NCI-H1417 treated with DMSO at 0.1 percent for 48 hours (cell line): ENCODE measurements at regions not wholly inside any gene's neighbourhood (a gene's known extent, or its start where the extent isn't known, plus 50 kb on each side); places are given as distances from the start of the nearest gene placed in this dataset.

Experiments used
- DNase-seq: peaks from one replicate; lab custom pipeline; 2025; lab: John Stamatoyannopoulos, UW

- no peak for DNase-seq
Observed at GRCh38 chr13:103799028-103799427, 732.8 kb upstream of the SLC10A2 start.

- DNase-seq, result no peak
Observed at GRCh38 chr13:103795892-103796478, 729.8 kb upstream of the SLC10A2 start.

DNA sequence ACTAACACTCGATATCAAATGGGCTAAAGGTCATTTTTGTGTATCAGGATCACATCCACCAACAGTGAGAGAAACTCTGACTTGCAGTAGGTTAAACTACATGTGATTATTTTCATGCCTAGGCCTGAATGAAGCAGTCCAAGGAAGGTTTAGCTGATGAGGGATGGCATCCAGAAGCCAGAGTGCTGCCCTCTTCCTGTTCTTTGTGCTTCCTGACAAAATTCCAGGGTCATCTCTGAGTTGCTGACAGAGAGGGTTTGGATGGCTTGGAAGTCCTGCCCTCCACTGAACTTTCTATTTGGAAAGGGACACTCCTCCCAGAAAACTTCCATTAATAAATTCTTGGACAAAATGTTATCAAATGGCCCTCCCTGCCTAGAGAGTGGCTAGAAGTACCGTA, 728.3 kb upstream of the SLC10A2 start:
- DNase-seq, result no peak

DNA sequence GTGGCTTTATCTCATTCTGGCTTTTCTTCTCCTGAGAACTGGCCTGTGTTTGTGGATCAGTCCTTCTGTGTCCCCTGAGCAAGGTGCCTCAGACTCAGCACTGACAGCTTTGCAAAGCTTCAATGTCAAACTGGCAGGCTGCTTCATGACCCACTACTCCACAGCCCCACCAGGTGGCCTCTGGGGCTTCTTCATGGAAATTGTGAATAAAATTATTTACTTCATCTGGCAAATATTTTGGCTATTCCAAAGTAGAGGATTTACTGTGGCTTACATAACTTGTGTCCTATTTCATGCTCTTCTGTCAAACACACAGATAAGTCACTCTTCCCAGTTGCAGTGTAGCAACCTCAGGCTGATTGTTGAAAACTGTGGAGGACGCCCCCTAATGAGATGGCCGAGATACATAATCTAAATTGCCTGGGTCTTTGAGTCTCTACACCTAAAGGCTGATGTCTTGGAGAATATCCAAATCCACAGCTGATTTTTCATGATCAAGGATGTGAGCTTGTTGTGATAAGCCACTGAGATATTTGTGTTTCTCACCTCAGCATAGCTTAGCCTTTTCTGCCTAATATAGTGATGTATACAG, 721.9 kb upstream of the SLC10A2 start:
- DNase-seq, result no peak

GRCh38 chr13:103772576-103772975, 706.4 kb upstream of the SLC10A2 start:
- no peak for DNase-seq

DNA sequence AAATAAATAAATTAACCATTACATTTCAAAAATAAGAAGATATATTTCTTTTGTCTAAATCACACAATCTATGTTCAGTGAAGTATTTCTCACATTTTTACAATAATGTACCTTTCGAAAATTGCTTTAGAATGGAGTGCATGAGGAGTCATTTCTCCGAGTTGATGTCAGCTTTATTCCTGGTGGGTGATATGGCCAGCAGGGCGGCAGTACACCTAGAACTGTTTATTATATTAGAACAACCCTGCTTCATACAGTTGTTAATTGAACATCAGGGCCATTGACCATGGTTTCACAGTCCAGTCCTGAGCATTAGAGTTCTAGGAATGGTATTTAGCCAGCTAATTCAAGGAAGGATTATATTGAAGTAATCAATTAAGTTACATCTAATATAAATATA, 696.3 kb upstream of the SLC10A2 start:
- DNase-seq, result no peak

- DNase-seq, result no peak
Observed at GRCh38 chr13:103759361-103759760, 693.1 kb upstream of the SLC10A2 start.

GRCh38 chr13:103758222-103758621, 692.0 kb upstream of the SLC10A2 start:
- no peak for DNase-seq

DNA sequence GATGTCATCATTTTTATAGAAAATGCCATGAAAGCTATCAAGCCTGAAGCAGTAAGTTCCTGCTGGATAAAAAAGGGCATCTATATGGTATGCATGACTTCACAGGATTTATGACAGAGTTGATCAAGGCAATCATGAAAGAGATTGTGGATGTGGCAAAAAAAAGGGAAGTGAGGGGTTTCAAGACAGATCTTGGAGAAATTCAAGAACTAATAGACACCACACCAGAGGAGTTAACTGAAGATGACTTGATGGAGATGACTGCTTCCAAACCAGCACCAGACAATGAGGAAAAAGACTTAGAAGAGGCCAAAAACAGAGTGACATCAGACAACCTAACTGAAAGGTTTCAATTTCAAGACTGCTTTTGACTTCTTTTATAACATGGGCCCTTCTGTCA, 691.1 kb upstream of the SLC10A2 start:
- no peak for DNase-seq

DNA sequence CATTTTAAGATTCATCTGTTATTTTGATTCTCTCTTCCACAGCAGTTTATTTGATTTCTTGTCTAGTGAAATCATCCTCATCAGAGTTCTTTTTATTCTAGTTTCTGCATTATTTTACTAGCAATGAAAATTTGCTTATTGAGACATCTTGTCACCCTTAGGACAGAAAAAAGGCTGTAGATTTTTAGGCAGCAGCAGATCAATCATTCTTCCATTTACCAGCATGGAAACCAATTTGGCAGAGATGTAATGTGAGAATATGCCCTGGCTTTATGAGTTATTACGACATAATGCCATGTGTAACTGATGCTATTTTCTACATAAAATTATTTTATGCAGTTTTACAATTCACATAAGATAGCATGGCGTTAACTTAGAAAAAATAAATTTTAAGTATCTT, 688.6 kb upstream of the SLC10A2 start:
- DNase-seq, result no peak

DNA sequence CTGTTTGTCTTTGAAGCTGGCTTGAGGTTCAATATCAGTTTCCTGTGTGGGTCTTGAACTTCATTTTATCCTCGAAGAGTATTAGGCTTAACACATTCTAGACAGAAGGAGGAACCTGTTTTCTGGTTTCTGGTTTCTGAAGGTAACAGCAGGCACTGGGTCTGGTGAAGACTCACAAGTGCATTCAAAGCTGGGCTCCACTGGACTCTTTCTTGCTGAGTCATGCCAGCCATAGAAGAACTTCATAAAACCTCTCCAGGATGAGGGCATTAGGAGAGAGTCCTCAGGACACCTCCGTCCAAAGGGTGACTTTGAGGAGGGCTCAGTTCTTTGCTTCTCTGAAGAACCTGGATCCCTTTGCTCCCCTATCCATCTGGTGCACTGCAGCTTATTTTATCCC, 668.6 kb upstream of the SLC10A2 start:
- DNase-seq, result no peak

- DNase-seq, result no peak
Observed at GRCh38 chr13:103731959-103732358, 665.7 kb upstream of the SLC10A2 start.

DNA sequence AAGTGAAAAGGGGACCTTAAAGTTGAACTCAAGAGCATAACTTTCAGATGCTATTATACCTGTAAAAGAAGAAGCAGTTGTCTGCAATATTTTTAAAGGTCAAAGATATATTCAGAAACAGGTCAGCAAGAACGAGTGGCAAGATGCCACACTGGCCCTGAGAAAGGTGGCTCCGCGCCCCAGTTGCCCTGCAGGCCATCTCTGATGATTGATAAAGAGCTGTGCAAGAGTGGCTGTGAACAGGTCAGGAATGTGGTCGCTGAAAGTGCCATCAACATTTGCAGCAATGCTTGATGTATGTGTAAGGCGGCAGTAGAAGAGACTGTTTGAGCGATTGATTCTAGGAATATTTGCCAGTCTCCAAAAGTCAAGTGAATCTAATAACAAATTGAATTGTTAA, 664.2 kb upstream of the SLC10A2 start:
- DNase-seq, result no peak

DNA sequence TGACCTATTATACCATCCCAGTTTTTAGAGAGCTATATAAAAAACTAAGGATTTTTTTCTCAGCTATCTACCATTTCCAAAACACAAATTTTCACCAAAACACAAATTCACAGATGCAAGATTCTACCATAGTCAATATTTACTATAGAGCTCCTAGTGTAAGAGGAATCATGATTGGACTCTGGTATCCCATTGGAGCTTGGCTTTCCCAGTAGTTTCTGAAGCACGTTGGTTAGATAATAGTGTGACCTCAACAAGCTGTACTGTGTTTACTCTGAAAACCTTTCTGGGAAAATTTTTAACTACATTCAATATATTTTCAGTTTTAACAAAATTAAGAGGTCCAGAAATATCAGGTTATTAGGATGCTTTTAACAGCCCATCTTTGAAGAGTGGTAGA, 660.6 kb upstream of the SLC10A2 start:
- no peak for DNase-seq

DNA sequence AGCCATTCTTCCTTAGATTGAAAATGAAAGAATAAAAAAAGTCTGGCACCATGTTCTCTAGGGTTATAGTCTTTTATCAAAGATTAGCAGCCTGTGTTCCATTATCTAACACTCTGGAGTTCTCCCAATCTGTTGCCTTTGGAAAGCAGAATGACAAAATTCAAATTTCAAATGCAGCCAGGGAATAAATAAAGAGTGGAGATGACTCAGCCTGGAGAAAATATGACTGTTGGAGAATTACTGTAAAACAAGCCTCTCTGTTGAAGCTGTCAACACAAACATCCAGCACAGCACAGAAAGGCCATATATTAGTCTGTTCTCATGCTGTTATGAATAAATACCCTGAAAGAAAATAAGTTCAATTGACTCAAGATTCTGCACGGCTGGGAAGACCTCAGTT, 650.5 kb upstream of the SLC10A2 start:
- no peak for DNase-seq

DNA sequence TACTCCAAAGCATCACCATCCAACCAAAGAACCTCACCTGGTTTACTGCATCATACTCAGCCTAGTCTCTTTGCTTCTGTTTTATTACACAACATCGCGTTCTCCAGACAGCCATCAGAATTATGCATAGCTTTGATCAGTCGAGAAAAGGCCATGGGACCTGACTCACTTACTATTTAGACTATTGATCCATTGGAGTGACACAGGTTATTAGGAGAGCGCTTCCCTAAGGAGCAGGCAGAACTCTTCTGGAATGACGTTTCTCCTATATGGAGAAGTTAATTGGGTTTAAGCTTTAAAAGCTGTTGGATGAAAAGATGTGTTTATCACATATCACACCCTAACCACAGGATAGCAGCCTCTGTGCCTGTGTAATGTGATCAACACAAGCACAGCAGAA, 649.1 kb upstream of the SLC10A2 start:
- DNase-seq, result no peak

DNA sequence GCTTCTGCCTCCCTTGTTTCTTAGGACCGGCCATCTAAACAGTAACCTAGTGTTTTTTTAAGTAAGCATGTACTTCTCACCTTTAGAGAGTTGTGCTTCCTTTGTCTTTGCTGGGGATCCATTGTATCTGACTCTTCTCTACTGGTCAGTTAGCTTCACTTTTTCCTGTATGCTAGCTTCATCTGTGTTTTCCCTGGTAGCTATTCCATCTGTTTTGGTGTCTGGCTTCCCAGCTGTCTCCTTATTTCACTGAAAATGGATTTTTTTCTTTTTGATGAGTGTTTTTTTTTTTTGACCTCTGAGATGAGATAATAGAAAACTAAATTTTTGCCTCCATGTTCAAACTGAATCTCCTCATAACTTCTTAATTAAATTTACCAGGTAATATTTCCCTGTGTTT, 637.0 kb upstream of the SLC10A2 start:
- DNase-seq, result no peak

GRCh38 chr13:103698000-103698399, 631.8 kb upstream of the SLC10A2 start:
- no peak for DNase-seq

- DNase-seq, result no peak
Observed at GRCh38 chr13:103695320-103695719, 629.1 kb upstream of the SLC10A2 start.

DNA sequence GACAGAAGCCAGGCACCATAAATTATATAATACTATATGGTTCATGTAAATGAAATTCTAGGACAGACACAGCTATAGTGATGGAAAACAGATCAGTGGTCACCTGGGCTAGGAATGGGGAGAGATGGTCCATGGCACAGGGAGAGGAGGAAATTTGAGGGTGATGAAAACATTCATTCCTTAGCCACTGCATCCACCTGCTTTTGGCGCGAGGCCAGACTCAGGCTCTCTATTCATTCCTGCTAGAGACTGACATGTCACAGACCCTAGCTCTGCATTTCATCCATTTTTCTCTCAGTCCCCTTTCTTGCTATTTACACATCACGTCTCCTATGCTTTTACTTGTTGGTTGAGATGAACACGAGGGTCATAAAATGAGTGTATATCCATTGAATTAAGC, 628.3 kb upstream of the SLC10A2 start:
- DNase-seq, result no peak

DNA sequence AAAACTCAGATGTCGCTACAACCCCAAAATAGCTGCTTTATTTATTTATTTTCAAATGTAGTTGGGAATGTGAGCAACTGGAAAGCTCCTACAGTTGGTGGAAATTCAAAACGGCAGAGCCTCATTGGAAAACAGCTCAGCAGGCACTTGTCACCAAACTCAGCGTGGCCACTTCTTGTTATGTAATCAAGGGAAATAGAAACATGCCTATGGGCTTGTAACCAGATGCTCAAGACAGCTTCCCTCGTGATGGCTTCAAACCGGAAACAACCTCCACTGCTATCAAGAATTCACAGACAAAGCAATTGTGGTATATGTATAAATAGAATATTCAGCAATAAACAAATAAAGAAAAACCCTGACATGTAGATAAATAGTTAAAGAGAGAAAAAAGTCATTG, 627.8 kb upstream of the SLC10A2 start:
- DNase-seq, result no peak

GRCh38 chr13:103692442-103692841, 626.2 kb upstream of the SLC10A2 start:
- DNase-seq, result no peak

DNA sequence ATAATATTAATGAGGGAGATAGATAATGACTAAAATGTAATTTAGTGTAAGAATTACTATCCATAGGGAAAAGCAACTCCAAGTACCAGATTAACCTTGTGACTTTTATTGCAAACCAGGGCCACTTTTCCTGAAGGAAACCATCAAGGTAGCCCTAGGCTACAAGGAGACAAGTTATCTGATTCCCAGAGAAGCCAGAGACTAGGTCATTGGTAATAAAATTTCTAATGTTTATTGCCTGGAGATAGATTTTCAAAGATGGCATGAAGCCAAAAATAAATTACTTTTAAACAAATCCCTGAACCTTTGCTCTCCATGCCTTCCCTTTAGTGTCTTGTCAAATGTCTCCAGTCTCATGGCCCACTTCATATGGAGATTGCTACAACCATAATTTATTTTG, 610.1 kb upstream of the SLC10A2 start:
- no peak for DNase-seq

DNA sequence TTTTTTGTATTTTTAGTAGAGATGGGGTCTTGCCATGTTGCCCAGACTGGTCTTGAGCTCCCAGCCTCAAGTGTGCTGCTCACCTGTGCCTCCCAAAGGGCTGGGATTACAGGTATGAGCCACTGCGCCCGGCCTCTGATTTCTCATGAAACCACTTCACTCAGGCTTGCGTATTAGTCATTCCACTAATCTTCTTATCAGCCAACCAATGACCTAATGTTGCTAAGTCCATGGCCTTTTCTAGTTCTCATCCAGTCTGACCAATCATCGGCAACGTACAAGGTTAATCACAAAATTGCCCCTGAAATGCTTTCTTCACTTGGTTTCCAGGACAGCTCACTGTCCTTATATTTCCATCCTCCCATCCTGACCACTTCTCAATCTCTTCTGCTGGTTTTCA, 605.3 kb upstream of the SLC10A2 start:
- DNase-seq, result no peak

DNA sequence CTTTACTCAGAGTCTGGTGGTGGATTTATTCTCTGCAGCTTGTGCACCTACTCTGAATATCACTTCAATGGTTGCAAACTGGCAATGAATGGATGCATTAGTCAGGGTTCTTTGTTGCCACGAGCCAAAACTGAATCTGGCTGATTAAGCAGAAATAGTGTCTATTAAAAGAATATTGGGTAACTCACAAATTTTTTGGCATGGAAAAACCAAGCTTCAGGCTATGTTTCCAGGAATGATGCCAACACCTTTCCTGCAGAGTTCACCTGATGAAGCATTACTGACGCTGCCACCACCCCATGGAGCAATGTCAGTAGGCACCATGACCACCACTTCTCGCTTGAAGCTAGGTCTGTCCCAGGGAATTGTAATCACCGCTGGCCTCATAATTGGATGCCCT, 597.8 kb upstream of the SLC10A2 start:
- no peak for DNase-seq
